Keratinocyte (primary cell): ENCODE measurements at regions not wholly inside any gene's neighbourhood (a gene's known extent, or its start where the extent isn't known, plus 50 kb on each side); places are given as distances from the start of the nearest gene placed in this dataset.
"Not testable (repeated sequence)": the region's sequence is repeated elsewhere in the genome, so short reads cannot be mapped to it uniquely, and the experiment has no call there.

Source experiments
- EZH2 ChIP-seq: IDR thresholded peaks from one replicate; pipeline ENCODE4 v1.6.1; 2012; ENCODE audit warnings: inconsistent platforms, mild to moderate bottlenecking, low read length, moderate library complexity
- TF ChIP-seq, protein P1 (sequence below), 3 experiments: IDR thresholded peaks in 1 of 3; conservative IDR thresholded peaks in 1 of 3; optimal IDR thresholded peaks in 1 of 3; 2 replicates in 2 of 3; 3 replicates in 1 of 3; pipeline versions ENCODE3 to v1.5.1; 2011; ENCODE audit warnings: low read length in 3 of 3, mild to moderate bottlenecking in 3 of 3, moderate library complexity in 2 of 3, control low read depth in 1 of 3, inconsistent platforms in 1 of 3; ENCODE audit not compliant: insufficient read depth in 2 of 3; ENCODE audit errors: extremely low read depth in 1 of 3

DNA sequence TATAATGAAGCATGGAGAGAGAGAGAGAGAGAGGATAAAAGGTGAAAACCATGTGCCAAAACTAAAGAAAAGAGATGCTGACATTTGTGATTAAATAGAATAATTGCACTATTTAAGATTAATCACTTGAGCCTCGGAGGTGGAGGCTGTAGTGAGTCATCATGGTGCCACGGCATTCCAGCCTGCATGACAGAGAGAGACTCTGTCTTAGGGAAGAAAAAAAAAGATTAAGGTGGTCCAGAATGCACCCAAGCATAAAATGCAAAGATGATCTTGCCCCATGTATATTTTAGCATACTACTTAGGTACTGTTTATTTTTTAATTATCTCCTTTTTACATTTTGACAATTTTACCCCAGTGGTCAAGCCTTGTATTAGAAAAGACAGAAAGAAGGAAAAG, 742.5 kb downstream of the SPATA31A1 start:
- TF ChIP-seq, protein P1, sequence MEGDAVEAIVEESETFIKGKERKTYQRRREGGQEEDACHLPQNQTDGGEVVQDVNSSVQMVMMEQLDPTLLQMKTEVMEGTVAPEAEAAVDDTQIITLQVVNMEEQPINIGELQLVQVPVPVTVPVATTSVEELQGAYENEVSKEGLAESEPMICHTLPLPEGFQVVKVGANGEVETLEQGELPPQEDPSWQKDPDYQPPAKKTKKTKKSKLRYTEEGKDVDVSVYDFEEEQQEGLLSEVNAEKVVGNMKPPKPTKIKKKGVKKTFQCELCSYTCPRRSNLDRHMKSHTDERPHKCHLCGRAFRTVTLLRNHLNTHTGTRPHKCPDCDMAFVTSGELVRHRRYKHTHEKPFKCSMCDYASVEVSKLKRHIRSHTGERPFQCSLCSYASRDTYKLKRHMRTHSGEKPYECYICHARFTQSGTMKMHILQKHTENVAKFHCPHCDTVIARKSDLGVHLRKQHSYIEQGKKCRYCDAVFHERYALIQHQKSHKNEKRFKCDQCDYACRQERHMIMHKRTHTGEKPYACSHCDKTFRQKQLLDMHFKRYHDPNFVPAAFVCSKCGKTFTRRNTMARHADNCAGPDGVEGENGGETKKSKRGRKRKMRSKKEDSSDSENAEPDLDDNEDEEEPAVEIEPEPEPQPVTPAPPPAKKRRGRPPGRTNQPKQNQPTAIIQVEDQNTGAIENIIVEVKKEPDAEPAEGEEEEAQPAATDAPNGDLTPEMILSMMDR (optimal IDR thresholded peaks at IDR 0.05 in 1 of 3, IDR thresholded peaks at IDR 0.05 in 1 of 3, conservative IDR thresholded peaks at IDR 0.05 in 1 of 3; ENCODE audit: extremely low read depth in 1 of 3, insufficient read depth in 2 of 3, low read length in 3 of 3) = not testable (repeated sequence)
- not testable (repeated sequence) for TF ChIP-seq EZH2
